ENCODE measurements at regions not wholly inside any gene's neighbourhood (a gene's known extent, or its start where the extent isn't known, plus 50 kb on each side); places are given as distances from the start of the nearest gene placed in this dataset.

DNA sequence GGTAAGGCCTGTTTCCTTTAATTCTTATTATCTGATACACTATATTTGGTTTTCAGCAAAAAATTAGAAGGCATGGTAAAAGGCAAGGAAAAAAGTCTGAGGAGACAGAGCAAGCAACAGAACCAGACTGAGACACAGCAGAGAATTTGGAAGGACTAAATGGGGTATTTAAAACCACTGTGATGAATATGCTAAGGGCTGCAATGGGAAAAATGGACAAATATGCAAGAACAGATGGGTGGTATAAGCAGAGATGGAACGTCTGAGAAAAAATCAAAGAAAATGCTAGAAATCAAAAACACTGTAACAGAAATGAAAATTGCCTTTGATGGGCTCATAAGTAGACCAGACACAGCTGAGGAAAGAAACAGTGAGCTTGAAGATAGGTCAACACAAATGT, 50.8 kb upstream of the NSMCE3 start (continued):
- TF ChIP-seq, protein P1, sequence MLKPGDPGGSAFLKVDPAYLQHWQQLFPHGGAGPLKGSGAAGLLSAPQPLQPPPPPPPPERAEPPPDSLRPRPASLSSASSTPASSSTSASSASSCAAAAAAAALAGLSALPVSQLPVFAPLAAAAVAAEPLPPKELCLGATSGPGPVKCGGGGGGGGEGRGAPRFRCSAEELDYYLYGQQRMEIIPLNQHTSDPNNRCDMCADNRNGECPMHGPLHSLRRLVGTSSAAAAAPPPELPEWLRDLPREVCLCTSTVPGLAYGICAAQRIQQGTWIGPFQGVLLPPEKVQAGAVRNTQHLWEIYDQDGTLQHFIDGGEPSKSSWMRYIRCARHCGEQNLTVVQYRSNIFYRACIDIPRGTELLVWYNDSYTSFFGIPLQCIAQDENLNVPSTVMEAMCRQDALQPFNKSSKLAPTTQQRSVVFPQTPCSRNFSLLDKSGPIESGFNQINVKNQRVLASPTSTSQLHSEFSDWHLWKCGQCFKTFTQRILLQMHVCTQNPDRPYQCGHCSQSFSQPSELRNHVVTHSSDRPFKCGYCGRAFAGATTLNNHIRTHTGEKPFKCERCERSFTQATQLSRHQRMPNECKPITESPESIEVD (tag by site-specific recombination; IDR thresholded peaks at IDR 0.05), result no peak
- TF ChIP-seq ZNF510 (tag by site-specific recombination; IDR thresholded peaks at IDR 0.05; ENCODE audit: insufficient replicate concordance) (no peak), EGR2 (tag by site-specific recombination; IDR thresholded peaks at IDR 0.05; ENCODE audit: low read depth) (no peak), GLI4 (tag by site-specific recombination; IDR thresholded peaks at IDR 0.05) (no peak)

- Histone ChIP-seq H3K4me3 (ENCODE audit: low read depth, low read length) (no peak overlapping the region), H3K36me3 (ENCODE audit: control insufficient read depth in 2 of 2, insufficient read depth in 1 of 2, low read length in 2 of 2) (no peaks in the 10 kb centered on the region), H3K4me1 (ENCODE audit: control insufficient read depth, insufficient read depth, low read length) (peaks cover 6% of the 10 kb centered on the region; the same call in 1 of the 2 replicates), H3K9me3 (ENCODE audit: control insufficient read depth, insufficient read depth, low read depth, low read length) (no peaks in the 10 kb centered on the region), H3K27ac (ENCODE audit: extremely low read depth, low read depth, low read length) (no peak overlapping the region)
- ChIA-PET POLR2A (interaction anchor here (0.6 kb wide), 1 partner anchor 514 kb away, joined by 3 read pairs; no protein-coding TSS in a partner anchor), CTCF (no interaction called here)
- TF ChIP-seq WT1 (tag by site-specific recombination; IDR thresholded peaks at IDR 0.05) (no peak), ZNF112 (tag by site-specific recombination; IDR thresholded peaks at IDR 0.05) (no peak), MEIS1 (CRISPR knock-in tag; IDR thresholded peaks at IDR 0.05; ENCODE audit: borderline replicate concordance) (no peak), BCL11B (tag by site-specific recombination; IDR thresholded peaks at IDR 0.05; ENCODE audit: low read depth) (no peak), ZNF555 (tag by site-specific recombination; conservative IDR thresholded peaks at IDR 0.05) (no peak), ZNF791 (tag by site-specific recombination; IDR thresholded peaks at IDR 0.05) (no peak), ZNF521 (tag by site-specific recombination; IDR thresholded peaks at IDR 0.05) (no peak), ZNF114 (tag by site-specific recombination; IDR thresholded peaks at IDR 0.05) (no peak), ZNF311 (tag by site-specific recombination; IDR thresholded peaks at IDR 0.05; ENCODE audit: borderline replicate concordance) (no peak), GFI1B (tag by site-specific recombination; IDR thresholded peaks at IDR 0.05) (no peak), ZBTB20 (tag by site-specific recombination; IDR thresholded peaks at IDR 0.05) (no peak), ZNF623 (tag by site-specific recombination; IDR thresholded peaks at IDR 0.05) (no peak)
- TF ChIP-seq, protein P2, sequence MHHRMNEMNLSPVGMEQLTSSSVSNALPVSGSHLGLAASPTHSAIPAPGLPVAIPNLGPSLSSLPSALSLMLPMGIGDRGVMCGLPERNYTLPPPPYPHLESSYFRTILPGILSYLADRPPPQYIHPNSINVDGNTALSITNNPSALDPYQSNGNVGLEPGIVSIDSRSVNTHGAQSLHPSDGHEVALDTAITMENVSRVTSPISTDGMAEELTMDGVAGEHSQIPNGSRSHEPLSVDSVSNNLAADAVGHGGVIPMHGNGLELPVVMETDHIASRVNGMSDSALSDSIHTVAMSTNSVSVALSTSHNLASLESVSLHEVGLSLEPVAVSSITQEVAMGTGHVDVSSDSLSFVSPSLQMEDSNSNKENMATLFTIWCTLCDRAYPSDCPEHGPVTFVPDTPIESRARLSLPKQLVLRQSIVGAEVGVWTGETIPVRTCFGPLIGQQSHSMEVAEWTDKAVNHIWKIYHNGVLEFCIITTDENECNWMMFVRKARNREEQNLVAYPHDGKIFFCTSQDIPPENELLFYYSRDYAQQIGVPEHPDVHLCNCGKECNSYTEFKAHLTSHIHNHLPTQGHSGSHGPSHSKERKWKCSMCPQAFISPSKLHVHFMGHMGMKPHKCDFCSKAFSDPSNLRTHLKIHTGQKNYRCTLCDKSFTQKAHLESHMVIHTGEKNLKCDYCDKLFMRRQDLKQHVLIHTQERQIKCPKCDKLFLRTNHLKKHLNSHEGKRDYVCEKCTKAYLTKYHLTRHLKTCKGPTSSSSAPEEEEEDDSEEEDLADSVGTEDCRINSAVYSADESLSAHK (tag by site-specific recombination; IDR thresholded peaks at IDR 0.05), result no peak
Observed at GRCh38 chr15:29319823-29320222, 50.2 kb upstream of the NSMCE3 start.
